ENCODE measurements at regions not wholly inside any gene's neighbourhood (a gene's known extent, or its start where the extent isn't known, plus 50 kb on each side); places are given as distances from the start of the nearest gene placed in this dataset.

GRCh38 chr2:121072784-121073183 is 212.2 kb downstream of the TFCP2L1 start:
- no peak for TF ChIP-seq USF1 (IDR thresholded peaks at IDR 0.05)
- TF ChIP-seq TCF12 (IDR thresholded peaks at IDR 0.05; ENCODE audit: low read depth), result no peak
- TF ChIP-seq REST (IDR thresholded peaks at IDR 0.05; ENCODE audit: low read depth), result no peak
- no peak for TF ChIP-seq EGR1 (IDR thresholded peaks at IDR 0.05)
- no peak for TF ChIP-seq TEAD4 (IDR thresholded peaks at IDR 0.05)
- no peak for TF ChIP-seq NFIC (IDR thresholded peaks at IDR 0.05)
- TF ChIP-seq CEBPB (IDR thresholded peaks at IDR 0.05), result no peak
- no peak for TF ChIP-seq TAF1 (IDR thresholded peaks at IDR 0.05; ENCODE audit: low read depth)
- no peak for TF ChIP-seq FOXM1 (IDR thresholded peaks at IDR 0.05; ENCODE audit: borderline replicate concordance, low read depth)
- no peak for TF ChIP-seq ZBTB7A (IDR thresholded peaks at IDR 0.05; ENCODE audit: low read depth)
- no peak for TF ChIP-seq EP300 (IDR thresholded peaks at IDR 0.05; ENCODE audit: borderline replicate concordance)
- TF ChIP-seq MAX (IDR thresholded peaks at IDR 0.05), result no peak
- no peak for TF ChIP-seq YY1 (IDR thresholded peaks at IDR 0.05; ENCODE audit: low read depth)
- no peak for TF ChIP-seq CREB1 (IDR thresholded peaks at IDR 0.05; ENCODE audit: low read depth)
- no peak for TF ChIP-seq RAD21 (IDR thresholded peaks at IDR 0.05; ENCODE audit: low read depth)

GRCh38 chr2:121073320-121074210 is 211.4 kb downstream of the TFCP2L1 start:
- TF ChIP-seq EP300 (IDR thresholded peaks at IDR 0.05; ENCODE audit: borderline replicate concordance), result no peak
- no peak for TF ChIP-seq TAF1 (IDR thresholded peaks at IDR 0.05; ENCODE audit: low read depth)
- no peak for TF ChIP-seq CREB1 (IDR thresholded peaks at IDR 0.05; ENCODE audit: low read depth)
- no peak for TF ChIP-seq REST (IDR thresholded peaks at IDR 0.05; ENCODE audit: low read depth)
- TF ChIP-seq CEBPB (IDR thresholded peaks at IDR 0.05), result no peak
- TF ChIP-seq USF1 (IDR thresholded peaks at IDR 0.05), result no peak
- no peak for TF ChIP-seq RAD21 (IDR thresholded peaks at IDR 0.05; ENCODE audit: low read depth)
- TF ChIP-seq MAX (IDR thresholded peaks at IDR 0.05), result no peak
- no peak for TF ChIP-seq TEAD4 (IDR thresholded peaks at IDR 0.05)
- no peak for TF ChIP-seq FOXM1 (IDR thresholded peaks at IDR 0.05; ENCODE audit: borderline replicate concordance, low read depth)
- TF ChIP-seq EGR1 (IDR thresholded peaks at IDR 0.05), result no peak
- TF ChIP-seq YY1 (IDR thresholded peaks at IDR 0.05; ENCODE audit: low read depth), result no peak
- TF ChIP-seq ZBTB7A (IDR thresholded peaks at IDR 0.05; ENCODE audit: low read depth), result no peak

- no peak for TF ChIP-seq REST (IDR thresholded peaks at IDR 0.05; ENCODE audit: low read depth)
- TF ChIP-seq YY1 (IDR thresholded peaks at IDR 0.05; ENCODE audit: low read depth), result no peak
- TF ChIP-seq ZBTB7A (IDR thresholded peaks at IDR 0.05; ENCODE audit: low read depth), result no peak
- TF ChIP-seq EP300 (IDR thresholded peaks at IDR 0.05; ENCODE audit: borderline replicate concordance), result no peak
- TF ChIP-seq NFIC (IDR thresholded peaks at IDR 0.05), result no peak
- no peak for TF ChIP-seq RAD21 (IDR thresholded peaks at IDR 0.05; ENCODE audit: low read depth)
- TF ChIP-seq MAX (IDR thresholded peaks at IDR 0.05), result no peak
- TF ChIP-seq CREB1 (IDR thresholded peaks at IDR 0.05; ENCODE audit: low read depth), result no peak
- TF ChIP-seq FOXM1 (IDR thresholded peaks at IDR 0.05; ENCODE audit: borderline replicate concordance, low read depth), result no peak
Measured at GRCh38 chr2:121074293-121074932, 210.6 kb downstream of the TFCP2L1 start.
